K562 (cell line): ENCODE measurements at regions not wholly inside any gene's neighbourhood (a gene's known extent, or its start where the extent isn't known, plus 50 kb on each side); places are given as distances from the start of the nearest gene placed in this dataset.

ENCODE experiments used
- ATAC-seq: fragments of 200-7000 bp; cut with Tn5 transposase; 3 replicates; pipeline ENCODE4 v1.9.1; 2020; ENCODE audit warnings: moderate library complexity
- BruUV-seq: library from RNA; stranded (reverse); fragments of 400-500 nt; replicated peaks from 2 replicates; lab custom pipeline; 2021; lab: Mats Ljungman, UMichigan
- CTCF ChIA-PET: fragments of 300-600 bp; formaldehyde crosslinking; extraction: SDS; loops from one replicate; lab custom pipeline; 2021; ENCODE audit warnings: low intra/inter-chr PET ratio; lab: Yijun Ruan, JAX
- POLR2A ChIA-PET: fragments of 300-600, 350-650 bp; sonication (Branson Sonifier 250); formaldehyde crosslinking; extraction: SDS; loops from one replicate; lab custom pipeline; 2021; ENCODE audit warnings: antibody characterized with exemption, inconsistent platforms; lab: Yijun Ruan, JAX
- DNase-seq, 4 experiments: peaks; one replicate each; pipeline versions ENCODE4 v3.0.0 to v3.0.0-alpha.2; 2011 to 2018; ENCODE audit warnings: low spot score in 3 of 4, mixed read lengths in 3 of 4; ENCODE audit errors: extremely low read depth in 1 of 4
- FAIRE-seq: peaks from 2 replicates; lab custom pipeline; 2011; peaks lifted over from hg19 to GRCh38; lab: Jason Lieb, UNC
- H2AFZ ChIP-seq: 2 replicates; pipeline ENCODE4 v1.6.0; 2011; ENCODE audit warnings: low read depth, low read length, control low read depth, inconsistent platforms
- H3K27ac ChIP-seq: fragments of 200-600 bp; 3 replicates; pipeline ENCODE4 v1.8.0; 2011; ENCODE audit warnings: low read depth, mild to moderate bottlenecking, control low read depth, inconsistent platforms, low read length, moderate library complexity, mixed read lengths; ENCODE audit errors: extremely low read depth
- H3K27me3 ChIP-seq, 2 experiments: fragments of 300-600 bp in 1 of 2; 2 replicates in 1 of 2; 3 replicates in 1 of 2; pipeline versions ENCODE4 v1.6.0 to v1.8.0; 2011; ENCODE audit warnings: inconsistent platforms in 2 of 2, low read length in 2 of 2, mild to moderate bottlenecking in 1 of 2, mixed read lengths in 1 of 2, moderate library complexity in 1 of 2; ENCODE audit not compliant: control insufficient read depth in 2 of 2, insufficient read depth in 2 of 2
- H3K36me3 ChIP-seq: fragments of 300-600 bp; 3 replicates; pipeline ENCODE4 v1.8.0; 2011; ENCODE audit warnings: mild to moderate bottlenecking, low read length, inconsistent platforms; ENCODE audit not compliant: control insufficient read depth, insufficient read depth
- H3K4me1 ChIP-seq, 2 experiments: fragments of 200-600 bp in 1 of 2; replicated peaks in 1 of 2; 2 replicates in 1 of 2; 3 replicates in 1 of 2; pipeline versions ENCODE4 v1.5.1 to v1.8.0; 2011; ENCODE audit warnings: inconsistent platforms in 2 of 2, low read length in 2 of 2, mild to moderate bottlenecking in 1 of 2, mixed read lengths in 1 of 2, moderate library complexity in 1 of 2; ENCODE audit not compliant: control insufficient read depth in 2 of 2, insufficient read depth in 2 of 2
- H3K4me2 ChIP-seq: 2 replicates; pipeline ENCODE4 v1.6.1; 2011; ENCODE audit warnings: low read length, control low read depth, inconsistent platforms, mixed read lengths; ENCODE audit not compliant: insufficient read depth
- H3K4me3 ChIP-seq: fragments of 200-600 bp; sonication (generic), shearing (Covaris generic); 2 replicates; pipeline ENCODE4 v1.5.1; 2016; ENCODE audit warnings: control low read depth, inconsistent platforms
- H3K79me2 ChIP-seq: fragments of 200-600 bp; 3 replicates; pipeline ENCODE4 v1.8.0; 2011; ENCODE audit warnings: low read length, inconsistent platforms; ENCODE audit not compliant: control insufficient read depth, insufficient read depth
- H3K9ac ChIP-seq, 2 experiments: 2 replicates each; pipeline versions ENCODE4 v1.6.0 to v1.6.1; 2011; ENCODE audit warnings: low read depth in 2 of 2, low read length in 2 of 2, control low read depth in 1 of 2, inconsistent platforms in 1 of 2, mild to moderate bottlenecking in 1 of 2, mixed read lengths in 1 of 2; ENCODE audit not compliant: insufficient read depth in 1 of 2
- H3K9me1 ChIP-seq: one replicate; pipeline ENCODE4 v1.6.0; 2011; ENCODE audit warnings: inconsistent platforms, mild to moderate bottlenecking, low read length, moderate library complexity; ENCODE audit not compliant: control insufficient read depth, insufficient read depth
- H3K9me3 ChIP-seq: replicated peaks from 2 replicates; pipeline ENCODE4 v1.5.1; 2011; ENCODE audit warnings: low read depth, low read length, inconsistent platforms; ENCODE audit not compliant: control insufficient read depth, insufficient read depth
- H4K20me1 ChIP-seq: replicated peaks from 2 replicates; pipeline ENCODE4 v1.6.1; 2011; ENCODE audit warnings: low read length, inconsistent platforms, mixed read lengths; ENCODE audit not compliant: control insufficient read depth, insufficient read depth
- ADNP ChIP-seq: fragments of 200-800 bp; sonication (Bioruptor generic); IDR thresholded peaks from 2 replicates; pipeline ENCODE4 v1.6.1; 2016; ENCODE audit warnings: missing genetic modification characterization, missing compliant biosample characterization
- CBX2 ChIP-seq: fragments of 200-600 bp; sonication (generic); IDR thresholded peaks from one replicate; pipeline ENCODE4 v1.6.1; 2012; ENCODE audit warnings: mild to moderate bottlenecking, low read length, inconsistent platforms; ENCODE audit not compliant: insufficient read depth, poor library complexity, severe bottlenecking
- CHD4 ChIP-seq: fragments of 200-600 bp; sonication (generic); IDR thresholded peaks from 3 replicates; pipeline ENCODE4 v1.6.1; 2012; ENCODE audit warnings: low read depth, mild to moderate bottlenecking, mixed read lengths, low read length, inconsistent platforms; ENCODE audit not compliant: insufficient read depth, insufficient replicate concordance, poor library complexity, severe bottlenecking
- CREBBP ChIP-seq: IDR thresholded peaks from one replicate; pipeline ENCODE4 v1.6.1; 2012; ENCODE audit warnings: low read depth, mild to moderate bottlenecking, control low read depth, inconsistent platforms, low read length
- DDX20 ChIP-seq: fragments of 450-650 bp; IDR thresholded peaks from 2 replicates; pipeline ENCODE4 v1.6.1; 2016; ENCODE audit warnings: missing genetic modification characterization, low read depth, mild to moderate bottlenecking, missing compliant biosample characterization, moderate library complexity
- FOXA3 ChIP-seq, 2 experiments: fragments of 450-650 bp in 1 of 2; sonication (generic) in 1 of 2; formaldehyde crosslinking; IDR thresholded peaks in 1 of 2; conservative IDR thresholded peaks in 1 of 2; 2 replicates each; pipeline versions ENCODE4 v1.4.0 to v1.8.0; 2020 to 2022; ENCODE audit warnings: mild to moderate bottlenecking in 2 of 2, missing genetic modification reagents in 1 of 2
- HDAC6 ChIP-seq: IDR thresholded peaks from 2 replicates; pipeline ENCODE4 v1.6.1; 2012; ENCODE audit warnings: low read depth, mild to moderate bottlenecking, control low read depth, inconsistent platforms, low read length, moderate library complexity
- POLR3G ChIP-seq: IDR thresholded peaks from 2 replicates; pipeline ENCODE4 v1.6.1; 2011; ENCODE audit not compliant: insufficient read length, insufficient replicate concordance; ENCODE audit errors: extremely low read depth
- PTRF ChIP-seq: fragments of 450-650 bp; IDR thresholded peaks from 2 replicates; pipeline ENCODE4 v1.6.1; 2016; ENCODE audit warnings: mild to moderate bottlenecking, missing genetic modification characterization, missing compliant biosample characterization
- ZKSCAN3 ChIP-seq: fragments of 250-450 bp; sonication (Bioruptor Pico); IDR thresholded peaks from 2 replicates; pipeline ENCODE4 v1.4.0; 2020
- ZNF274 ChIP-seq: IDR thresholded peaks from 2 replicates; pipeline ENCODE4 v1.6.1; 2011; ENCODE audit warnings: low read depth, mild to moderate bottlenecking, low read length, moderate library complexity, borderline replicate concordance
- WGBS: fragments of 100-300 bp; shearing (Covaris generic); methylation state at CpG from one replicate; pipeline ENCODE4 v1.1.6; 2016; ENCODE audit warnings: low coverage, mixed read lengths; ENCODE audit not compliant: insufficient coverage; ENCODE audit errors: missing lambda C conversion rate; 5-methylcytosine and 5-hydroxymethylcytosine counted together
- in situ Hi-C: fragments of 300-500 bp; cut with MboI; formaldehyde crosslinking; loops from 4 replicates; pipeline ENCODE4 v1.15.0; 2018; ENCODE audit warnings: inconsistent platforms, mixed read lengths
- intact Hi-C: fragments of 100-400 bp; cut with micrococcal nuclease; formaldehyde crosslinking; loops from 2 replicates; pipeline ENCODE4 v1.14.2; 2022

- Histone ChIP-seq H3K27ac (no peak overlapping the region), H3K27me3 (no peaks in the 10 kb centered on the region), H3K9me3 (no peaks in the 10 kb centered on the region), H3K4me3 (no peak overlapping the region), H3K4me1 (no peaks in the 10 kb centered on the region), H3K79me2 (no peaks in the 10 kb centered on the region), H2AFZ (no peak overlapping the region), H3K9ac (no peak overlapping the region), H3K9me1 (no peaks in the 10 kb centered on the region), H4K20me1 (no peaks in the 10 kb centered on the region), H3K36me3 (no peaks in the 10 kb centered on the region), H3K4me2 (no peak overlapping the region)
- ATAC-seq (no peak), FAIRE-seq (no peak), DNase-seq (no peak)
- in situ Hi-C loops (no loop called here), intact Hi-C loops (no loop called here)
- ChIA-PET POLR2A (no interaction called here), CTCF (no interaction called here)
- TF ChIP-seq ZNF274 (no peak), ZKSCAN3 (CRISPR knock-in tag) (no peak), PTRF (tag) (no peak), CREBBP (no peak), CBX2 (no peak)
- WGBS: 0% methylated on average over 1 of the region's 1 CpG
- no TSS peak for BruUV-seq
Observed at GRCh38 chr11:23551706-23552105, 691.4 kb upstream of the CCDC179 start.

- CTCF ChIA-PET: no interaction called here
- no peak for FAIRE-seq
- Histone ChIP-seq H3K4me2 (no peak overlapping the region), H3K27me3 (no peaks in the 10 kb centered on the region), H3K27ac (no peak overlapping the region), H2AFZ (no peak overlapping the region), H3K9ac (no peak overlapping the region), H3K4me3 (no peak overlapping the region), H3K9me3 (no peaks in the 10 kb centered on the region), H3K4me1 (no peaks in the 10 kb centered on the region), H4K20me1 (no peaks in the 10 kb centered on the region), H3K79me2 (no peaks in the 10 kb centered on the region), H3K9me1 (no peaks in the 10 kb centered on the region), H3K36me3 (no peaks in the 10 kb centered on the region)
- no peak for ATAC-seq
- no TSS peak for BruUV-seq
- 0% methylated on average over 1 of the region's 1 CpG for WGBS
- DNase-seq: no peak
- POLR2A ChIA-PET: no interaction called here
- in situ Hi-C loops: no loop called here
- intact Hi-C loops: no loop called here
- TF ChIP-seq ADNP (tag) (no peak), FOXA3 (CRISPR knock-in tag; conservative IDR thresholded peaks at IDR 0.05 in 1 of 2, IDR thresholded peaks at IDR 0.05 in 1 of 2) (no peak), CHD4 (no peak), HDAC6 (no peak), DDX20 (no peak), POLR3G (no peak)
Observed at GRCh38 chr11:23554002-23554401, 693.7 kb upstream of the CCDC179 start.
